ENCODE measurements at regions not wholly inside any gene's neighbourhood (a gene's known extent, or its start where the extent isn't known, plus 50 kb on each side); places are given as distances from the start of the nearest gene placed in this dataset.
"Not testable (repeated sequence)": the region's sequence is repeated elsewhere in the genome, so short reads cannot be mapped to it uniquely, and the experiment has no call there.

DNA sequence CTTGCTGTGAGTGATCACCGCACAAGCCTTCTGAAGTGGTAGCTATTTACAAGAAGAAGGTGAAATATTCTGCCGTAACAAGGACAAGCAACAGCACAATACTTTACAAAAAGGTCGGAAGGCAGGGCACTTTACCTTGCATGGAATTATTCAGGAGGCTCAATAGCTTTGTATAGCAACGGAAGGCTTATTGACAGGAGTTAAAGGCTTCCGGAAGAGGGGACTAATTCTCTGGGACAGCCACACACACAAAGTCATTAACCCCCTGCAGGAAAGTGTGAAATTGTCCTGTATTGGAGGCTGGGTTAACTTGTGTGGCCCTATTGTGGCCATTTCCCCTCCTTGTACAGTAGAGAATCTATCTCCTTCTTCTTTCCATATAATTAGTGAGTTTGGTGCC lies 199.3 kb upstream of the SEMA6A start:
- no peak for TF ChIP-seq ZNF274 (IDR thresholded peaks at IDR 0.05; ENCODE audit: low read depth, low read length)

DNA sequence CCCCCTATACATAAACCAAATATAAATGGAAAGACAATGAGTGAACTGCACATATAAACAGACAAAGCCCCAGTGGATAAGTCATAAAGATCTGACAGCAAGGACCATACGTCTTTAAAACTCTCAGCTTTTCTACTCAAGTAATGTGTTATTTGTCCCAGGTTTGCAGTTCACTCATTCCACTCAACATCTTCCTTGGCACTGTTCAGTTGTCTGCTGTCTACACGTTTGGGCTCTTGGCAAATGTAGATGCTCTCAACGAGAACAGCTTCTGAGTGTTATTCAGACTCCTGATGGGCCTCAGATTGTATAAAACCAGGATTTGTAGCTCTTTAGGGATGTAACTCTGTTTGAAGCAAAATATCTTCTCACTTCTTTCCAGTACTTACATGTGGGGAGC lies 198.2 kb upstream of the SEMA6A start:
- no peak overlapping the region for H3K4me3 ChIP-seq (ENCODE audit: low read length)
- TF ChIP-seq ZNF274 (IDR thresholded peaks at IDR 0.05; ENCODE audit: low read depth, low read length) = no peak

More for the DNA sequence above, 199.3 kb upstream of the SEMA6A start:
- no peak overlapping the region for H3K4me3 ChIP-seq (ENCODE audit: low read length)

DNA sequence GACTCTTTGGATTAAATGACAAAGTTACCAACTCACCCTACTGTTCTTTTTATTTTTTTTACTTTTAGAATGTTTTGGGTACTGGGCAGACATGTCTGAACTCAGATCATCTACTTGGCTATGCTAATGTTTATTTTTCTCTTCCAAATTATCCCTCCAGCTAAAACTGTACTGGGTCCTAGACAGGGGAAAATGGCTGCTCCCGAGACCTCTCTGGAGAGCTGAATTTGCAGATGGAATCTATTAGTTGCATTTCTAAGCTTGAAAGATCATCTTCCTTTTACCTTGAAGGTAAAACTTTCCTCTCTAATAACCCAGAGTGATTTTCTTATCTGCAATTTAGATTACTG lies 197.5 kb upstream of the SEMA6A start:
- no peak overlapping the region for H3K4me3 ChIP-seq (ENCODE audit: low read length)
- no peak for TF ChIP-seq ZNF274 (IDR thresholded peaks at IDR 0.05; ENCODE audit: low read depth, low read length)

DNA sequence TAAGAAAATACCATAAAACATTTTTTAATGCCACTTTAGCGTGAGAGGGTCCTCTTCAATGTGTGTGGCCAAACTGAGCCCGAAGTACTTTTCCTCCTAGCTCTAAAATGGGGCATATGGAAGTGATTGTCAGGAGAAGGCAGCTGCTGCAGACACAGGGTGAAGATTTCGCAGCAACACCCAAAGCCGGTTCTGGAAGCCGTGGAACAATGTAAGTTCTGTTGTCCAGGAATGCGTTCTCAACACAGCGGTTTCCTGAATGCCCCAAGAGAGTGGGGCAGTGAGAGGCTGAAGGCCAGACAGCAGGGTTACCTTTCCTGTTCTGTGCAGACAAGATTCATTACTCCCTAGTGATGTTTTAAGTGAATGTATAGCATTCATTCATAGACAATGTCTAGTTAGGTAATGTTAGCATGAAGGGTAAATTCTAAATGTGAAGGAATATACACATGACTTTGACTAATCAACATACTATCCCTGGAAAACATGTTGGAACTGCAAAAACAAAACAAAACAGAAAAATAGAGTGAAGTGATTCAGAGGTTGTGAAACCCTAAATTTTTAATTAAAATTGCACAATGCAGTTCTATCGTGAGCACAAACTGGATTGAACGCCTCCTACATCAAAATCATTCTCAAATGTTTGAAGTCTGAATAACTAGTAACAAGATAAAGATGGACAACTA lies 197.0 kb upstream of the SEMA6A start:
- no peak overlapping the region for H3K4me3 ChIP-seq (ENCODE audit: low read length)
- no peak for TF ChIP-seq ZNF274 (IDR thresholded peaks at IDR 0.05; ENCODE audit: low read depth, low read length)

DNA sequence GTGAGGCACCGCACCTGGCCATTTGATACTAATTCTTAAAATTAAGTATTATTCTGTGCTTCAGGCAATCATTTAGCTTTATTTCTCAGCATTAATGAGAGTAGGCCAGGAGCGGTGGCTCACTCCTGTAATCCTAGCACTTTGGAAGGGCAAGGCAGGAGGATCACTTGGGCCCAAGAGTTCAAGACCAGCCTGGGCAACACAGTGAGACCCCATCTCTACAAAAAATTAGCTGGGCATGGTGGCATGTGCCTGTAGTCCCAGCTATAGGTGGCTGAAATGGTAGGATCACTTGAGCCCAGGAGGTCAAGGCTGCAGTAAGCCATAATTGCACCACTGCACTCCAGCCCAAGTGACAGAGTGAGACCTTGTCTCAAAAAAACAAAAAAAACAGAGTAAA lies 195.3 kb upstream of the SEMA6A start:
- H3K4me3 ChIP-seq (ENCODE audit: low read length) = not testable (repeated sequence)

DNA sequence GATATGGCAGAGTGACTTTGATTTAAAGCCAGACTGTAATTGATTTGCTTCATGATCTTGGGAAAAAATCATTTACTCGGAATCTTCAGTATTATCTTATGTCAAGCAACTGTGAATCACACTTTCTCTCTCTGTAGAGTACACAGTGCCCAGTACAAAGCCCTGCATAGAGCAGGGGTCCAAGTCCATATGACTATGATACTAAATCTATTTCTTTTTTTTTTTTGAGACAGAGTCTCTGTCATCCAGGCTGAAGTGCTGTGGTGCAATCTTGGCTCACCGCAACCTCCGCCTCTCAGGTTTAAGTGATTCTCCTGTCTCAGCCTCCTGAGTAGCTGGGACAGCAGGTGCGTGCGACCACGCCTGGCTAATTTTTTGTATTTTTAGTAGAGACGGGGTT lies 194.8 kb upstream of the SEMA6A start:
- no peak overlapping the region for H3K4me3 ChIP-seq (ENCODE audit: low read length)
- TF ChIP-seq ZNF274 (IDR thresholded peaks at IDR 0.05; ENCODE audit: low read depth, low read length) = no peak

DNA sequence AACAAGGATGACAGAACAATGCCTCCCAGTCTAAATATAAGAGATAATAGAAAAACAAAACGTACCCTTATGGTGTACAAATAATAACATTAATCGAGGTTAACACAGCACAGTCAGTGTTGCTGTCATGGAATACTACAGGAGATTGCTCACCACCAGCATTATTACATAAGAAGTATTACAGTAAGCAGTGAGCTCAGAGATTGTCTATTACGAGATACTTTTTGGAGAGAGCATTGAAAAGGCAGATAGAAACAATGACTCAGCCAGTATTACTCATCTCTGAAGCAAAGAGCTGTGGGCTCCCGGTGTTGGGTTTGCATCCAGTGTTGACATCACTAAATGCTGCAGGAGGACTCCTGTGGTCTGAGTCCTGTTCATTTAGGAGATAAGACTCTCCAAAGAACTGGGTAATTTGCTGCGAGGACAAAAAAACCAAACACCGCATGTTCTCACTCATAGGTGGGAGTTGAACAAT lies 191.9 kb upstream of the SEMA6A start:
- H3K4me3 ChIP-seq (ENCODE audit: low read length) = no peak overlapping the region
- no peak for TF ChIP-seq ZNF274 (IDR thresholded peaks at IDR 0.05; ENCODE audit: low read depth, low read length)

DNA sequence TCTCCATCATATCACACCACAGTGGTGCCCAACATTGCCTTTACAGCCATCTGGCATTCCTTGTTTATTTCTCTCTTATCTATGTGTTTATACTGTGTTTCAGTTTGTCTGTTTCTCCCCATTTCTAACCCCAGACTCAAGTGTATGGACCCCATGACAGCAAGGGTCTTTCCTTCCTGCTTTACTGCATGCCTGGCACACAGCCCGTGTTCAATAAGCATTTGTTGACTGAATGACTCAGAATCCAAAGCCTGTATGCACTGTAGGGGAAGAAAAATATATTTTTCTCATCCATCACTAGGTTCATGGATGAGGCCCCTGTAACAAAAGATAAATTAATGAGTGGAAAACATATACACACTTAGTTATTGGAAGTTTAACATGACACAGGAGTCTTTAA lies 190.8 kb upstream of the SEMA6A start:
- TF ChIP-seq ZNF274 (IDR thresholded peaks at IDR 0.05; ENCODE audit: low read depth, low read length) = no peak
- H3K4me3 ChIP-seq (ENCODE audit: low read length) = no peak overlapping the region

DNA sequence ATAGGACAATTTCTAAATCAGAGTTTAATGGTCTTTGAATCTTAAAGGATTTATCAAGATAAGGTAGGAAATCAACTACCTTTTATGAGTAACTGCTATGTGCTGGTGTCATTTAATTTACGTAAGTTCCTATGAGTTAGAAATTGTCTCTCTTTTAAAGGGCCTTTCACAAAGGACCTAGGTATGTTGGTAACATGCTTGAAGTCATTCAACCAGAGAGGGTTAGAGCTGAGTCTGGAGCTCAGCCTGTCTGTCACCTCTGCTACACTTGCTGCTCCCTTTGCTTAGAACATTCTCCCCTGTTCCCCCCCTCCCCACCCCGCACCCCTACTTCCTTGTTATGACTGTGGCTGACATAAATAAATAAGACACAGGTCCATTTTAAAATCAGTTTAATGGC lies 190.3 kb upstream of the SEMA6A start:
- no peak overlapping the region for H3K4me3 ChIP-seq (ENCODE audit: low read length)
- no peak for TF ChIP-seq ZNF274 (IDR thresholded peaks at IDR 0.05; ENCODE audit: low read depth, low read length)

DNA sequence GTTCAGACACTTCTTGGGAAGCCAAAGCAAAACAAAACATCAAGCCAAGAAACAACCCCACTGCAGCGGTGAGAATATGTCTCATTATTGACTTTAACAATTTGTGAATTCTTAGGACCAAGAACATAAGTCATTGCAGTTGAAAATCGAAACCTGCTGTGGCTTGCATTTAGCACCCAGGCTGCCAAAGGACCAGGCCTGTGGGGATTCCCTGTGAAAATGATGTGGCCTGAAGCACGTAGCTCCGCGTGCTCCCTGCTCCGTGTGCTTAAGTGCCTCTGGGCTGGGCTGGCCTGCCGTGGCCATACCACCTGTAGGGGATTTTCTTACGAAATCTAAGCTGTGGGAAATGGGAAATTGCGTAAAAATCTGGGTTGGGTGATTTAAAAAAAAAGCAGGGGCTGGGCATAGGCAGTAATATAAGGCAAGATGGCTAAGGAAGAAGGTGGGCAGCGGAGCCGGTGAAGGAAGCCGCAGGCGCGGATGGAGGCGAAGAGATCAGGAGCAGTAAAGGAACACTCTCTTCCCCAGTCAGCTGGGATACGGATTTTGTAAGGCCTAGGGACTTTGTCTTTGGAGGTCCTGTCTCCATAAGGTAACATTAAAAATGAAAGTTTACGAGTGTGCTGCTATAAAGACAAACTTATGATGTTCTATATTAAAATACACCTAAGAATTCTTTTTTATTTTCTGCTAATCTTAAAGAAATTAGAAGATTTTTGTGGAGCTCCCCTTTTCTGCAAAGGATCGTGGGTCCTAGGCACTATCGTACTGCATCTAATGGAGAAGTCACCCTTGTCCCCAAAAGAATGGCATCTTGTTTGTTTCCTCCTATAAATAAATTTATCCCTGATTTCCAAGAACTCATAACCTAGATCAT lies 189.6 kb upstream of the SEMA6A start:
- H3K4me3 ChIP-seq (ENCODE audit: low read length) = no peak overlapping the region
- TF ChIP-seq ZNF274 (IDR thresholded peaks at IDR 0.05; ENCODE audit: low read depth, low read length) = no peak

DNA sequence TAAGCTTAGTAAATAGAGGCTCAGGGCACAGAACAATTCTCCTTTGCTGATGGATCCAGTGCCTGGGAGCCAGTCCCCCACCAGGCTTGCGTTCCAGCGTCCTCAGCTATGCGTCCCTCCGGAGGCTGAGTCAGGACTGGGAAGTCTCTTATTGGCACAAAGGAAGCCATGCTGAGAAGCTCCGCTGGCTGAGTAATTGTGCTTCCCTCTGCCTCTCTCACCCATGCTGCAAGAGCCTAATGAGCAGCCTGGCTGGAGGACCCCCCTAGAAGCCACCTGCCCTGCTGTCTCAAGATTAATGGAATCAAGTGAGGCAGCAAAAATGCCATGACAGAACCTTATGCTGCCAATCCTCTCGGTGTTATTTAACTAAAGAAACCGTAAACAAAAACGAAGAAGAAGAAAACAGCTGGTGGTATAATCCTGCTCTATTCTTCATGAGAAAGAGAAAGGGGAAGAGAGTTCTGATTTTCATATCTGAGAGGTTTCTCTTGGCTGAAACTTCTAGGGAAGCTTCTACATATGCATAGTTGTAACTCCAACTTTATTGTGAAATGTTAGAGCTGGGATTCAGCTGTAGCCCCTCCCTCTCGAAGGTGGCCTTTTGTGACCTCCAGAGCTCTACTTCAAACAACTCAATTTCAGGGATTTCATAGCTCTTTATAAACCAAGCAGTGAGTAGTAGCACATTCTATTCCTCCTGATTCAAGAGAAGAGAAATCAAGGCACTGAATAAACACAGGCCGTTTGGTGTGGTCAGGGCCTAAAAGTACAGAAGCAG lies 185.4 kb upstream of the SEMA6A start:
- TF ChIP-seq ZNF274 (IDR thresholded peaks at IDR 0.05; ENCODE audit: low read depth, low read length) = no peak
- H3K4me3 ChIP-seq (ENCODE audit: low read length) = no peak overlapping the region

DNA sequence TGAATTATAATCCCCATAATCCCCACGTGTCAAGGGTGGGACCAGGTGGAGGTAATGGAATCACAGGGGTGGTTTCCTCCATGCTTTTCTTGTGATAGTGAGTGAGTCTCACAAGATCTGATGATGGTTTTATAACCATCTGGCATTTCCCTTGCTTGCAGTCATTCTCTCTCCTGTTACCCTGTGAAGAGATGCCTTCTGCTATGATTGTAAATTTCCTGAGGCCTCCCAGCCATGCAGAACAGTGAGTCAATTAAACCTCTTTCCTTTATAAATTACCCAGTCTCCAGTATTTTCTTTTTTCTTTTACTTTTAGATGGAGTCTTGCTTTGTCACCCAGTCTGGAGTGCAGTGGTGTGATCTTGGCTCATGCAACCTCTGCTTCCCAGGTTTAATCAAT lies 182.7 kb upstream of the SEMA6A start:
- TF ChIP-seq ZNF274 (IDR thresholded peaks at IDR 0.05; ENCODE audit: low read depth, low read length) = no peak
- H3K4me3 ChIP-seq (ENCODE audit: low read length) = no peak overlapping the region

DNA sequence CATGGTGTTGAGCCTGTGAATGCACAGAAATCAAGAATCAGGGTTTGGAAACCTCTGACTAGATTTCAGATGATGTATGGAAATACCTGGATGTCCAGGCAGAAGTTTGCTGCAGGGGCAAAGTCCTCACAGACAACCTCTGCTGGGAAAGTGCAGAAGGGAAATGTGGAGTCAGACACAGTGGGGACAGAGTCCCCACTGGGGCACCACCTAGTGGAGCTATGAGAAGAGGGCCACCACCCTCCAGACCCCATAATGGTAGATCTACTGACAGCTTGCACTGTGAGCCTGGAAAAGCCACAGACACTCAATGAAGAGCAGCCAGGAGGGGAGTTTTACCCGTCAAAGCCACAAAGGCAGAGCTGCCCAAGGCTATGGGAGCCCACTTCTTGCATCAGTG lies 181.9 kb upstream of the SEMA6A start:
- TF ChIP-seq ZNF274 (IDR thresholded peaks at IDR 0.05; ENCODE audit: low read depth, low read length) = no peak
- H3K4me3 ChIP-seq (ENCODE audit: low read length) = no peak overlapping the region

DNA sequence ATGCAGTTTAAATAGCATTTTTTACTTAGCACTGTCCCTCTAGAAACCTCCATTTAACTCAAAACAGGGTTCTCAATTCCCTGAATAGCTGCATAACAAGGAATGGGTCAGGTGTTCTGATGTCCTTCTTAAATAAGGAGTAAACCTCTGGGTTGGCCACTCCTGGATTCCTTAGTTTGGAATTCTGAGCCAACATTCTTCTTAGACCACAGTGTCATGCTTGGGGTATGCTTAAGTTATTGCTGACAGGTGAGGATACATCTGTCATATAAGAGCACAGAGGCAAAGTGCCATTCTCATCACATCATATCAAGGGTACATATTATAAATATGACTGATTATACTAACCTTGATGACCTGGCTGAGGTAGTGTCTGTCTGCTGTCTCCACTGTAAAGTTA lies 179.9 kb upstream of the SEMA6A start:
- no peak overlapping the region for H3K4me3 ChIP-seq (ENCODE audit: low read length)
- TF ChIP-seq ZNF274 (IDR thresholded peaks at IDR 0.05; ENCODE audit: low read depth, low read length) = no peak

DNA sequence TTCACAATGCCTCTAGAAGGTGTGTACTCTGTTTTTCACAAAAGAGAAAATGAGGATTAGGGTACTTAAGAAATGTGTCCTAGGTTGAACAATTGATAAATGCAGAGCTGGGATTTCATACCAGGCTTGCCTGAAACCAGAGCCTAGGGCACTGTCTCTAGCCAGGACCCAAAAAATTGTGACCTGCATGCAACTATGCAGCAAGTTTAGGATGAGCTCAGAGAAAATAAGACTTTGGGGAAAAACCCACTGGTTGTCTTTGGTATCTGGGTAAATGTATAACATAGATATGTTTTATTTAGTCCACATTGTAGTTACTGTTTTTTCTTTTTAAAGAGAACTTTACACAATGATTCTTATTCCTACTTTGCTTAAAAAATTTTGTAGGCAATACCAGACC lies 177.1 kb upstream of the SEMA6A start:
- H3K4me3 ChIP-seq (ENCODE audit: low read length) = no peak overlapping the region
- no peak for TF ChIP-seq ZNF274 (IDR thresholded peaks at IDR 0.05; ENCODE audit: low read depth, low read length)

Measured in GM08714 (cell line).